ENCODE measurements at regions not wholly inside any gene's neighbourhood (a gene's known extent, or its start where the extent isn't known, plus 50 kb on each side); places are given as distances from the start of the nearest gene placed in this dataset.

GRCh38 chr5:125333416-125333815 lies 587.0 kb upstream of the ZNF608 start:
- 60% methylated on average over 2 of the region's 2 CpGs for WGBS
- DNase-seq (ENCODE audit: extremely low spot score): no peak
- Histone ChIP-seq H3K4me1 (ENCODE audit: insufficient read depth) (no peaks in the 10 kb centered on the region), H3K4me3 (ENCODE audit: low read depth, low read length) (no peak overlapping the region), H3K27ac (ENCODE audit: low read depth) (no peak overlapping the region), H3K36me3 (ENCODE audit: insufficient read depth) (no peaks in the 10 kb centered on the region)

- Histone ChIP-seq H3K36me3 (ENCODE audit: insufficient read depth) (no peaks in the 10 kb centered on the region), H3K4me1 (ENCODE audit: insufficient read depth) (no peaks in the 10 kb centered on the region), H3K4me3 (ENCODE audit: low read depth, low read length) (no peak overlapping the region), H3K27ac (ENCODE audit: low read depth) (no peak overlapping the region)
- WGBS: 48% methylated on average over 2 of the region's 2 CpGs
- no peak for DNase-seq (ENCODE audit: extremely low spot score)
Measured at GRCh38 chr5:125336401-125336800, 590.0 kb upstream of the ZNF608 start.

GRCh38 chr5:125337294-125337693 lies 590.9 kb upstream of the ZNF608 start:
- no peak overlapping the region for H3K27ac ChIP-seq (ENCODE audit: low read depth)
- H3K4me1 ChIP-seq (ENCODE audit: insufficient read depth): no peaks in the 10 kb centered on the region
- WGBS: 70% methylated on average over 2 of the region's 2 CpGs
- H3K36me3 ChIP-seq (ENCODE audit: insufficient read depth): no peaks in the 10 kb centered on the region
- DNase-seq (ENCODE audit: extremely low spot score): no peak
- H3K4me3 ChIP-seq (ENCODE audit: low read depth, low read length): no peak overlapping the region

- WGBS: 95% methylated on average over 2 of the region's 2 CpGs
- H3K27ac ChIP-seq (ENCODE audit: low read depth): no peak overlapping the region
- DNase-seq (ENCODE audit: extremely low spot score): no peak
Measured at GRCh38 chr5:125338440-125339174, 592.2 kb upstream of the ZNF608 start.

GRCh38 chr5:125341436-125341835 lies 595.0 kb upstream of the ZNF608 start:
- WGBS: 93% methylated on average over 1 of the region's 1 CpG

More at GRCh38 chr5:125338440-125339174, 592.2 kb upstream of the ZNF608 start:
- no peaks in the 10 kb centered on the region for H3K36me3 ChIP-seq (ENCODE audit: insufficient read depth)
- no peaks in the 10 kb centered on the region for H3K4me1 ChIP-seq (ENCODE audit: insufficient read depth)
- H3K4me3 ChIP-seq (ENCODE audit: low read depth, low read length): no peak overlapping the region

GRCh38 chr5:125343015-125343414 lies 596.6 kb upstream of the ZNF608 start:
- Histone ChIP-seq H3K4me1 (ENCODE audit: insufficient read depth) (no peaks in the 10 kb centered on the region), H3K4me3 (ENCODE audit: low read depth, low read length) (no peak overlapping the region), H3K36me3 (ENCODE audit: insufficient read depth) (no peaks in the 10 kb centered on the region), H3K27ac (ENCODE audit: low read depth) (no peak overlapping the region)
- 20% methylated on average over 2 of the region's 2 CpGs for WGBS
- no peak for DNase-seq (ENCODE audit: extremely low spot score)

More at GRCh38 chr5:125341436-125341835, 595.0 kb upstream of the ZNF608 start:
- Histone ChIP-seq H3K27ac (ENCODE audit: low read depth) (no peak overlapping the region), H3K4me3 (ENCODE audit: low read depth, low read length) (no peak overlapping the region), H3K4me1 (ENCODE audit: insufficient read depth) (no peaks in the 10 kb centered on the region), H3K36me3 (ENCODE audit: insufficient read depth) (no peaks in the 10 kb centered on the region)
- no peak for DNase-seq (ENCODE audit: extremely low spot score)

- DNase-seq (ENCODE audit: extremely low spot score): no peak
- 95% methylated on average over 5 of the region's 5 CpGs for WGBS
- H3K36me3 ChIP-seq (ENCODE audit: insufficient read depth): no peaks in the 10 kb centered on the region
- H3K4me3 ChIP-seq (ENCODE audit: low read depth, low read length): no peak overlapping the region
- no peaks in the 10 kb centered on the region for H3K4me1 ChIP-seq (ENCODE audit: insufficient read depth)
- no peak overlapping the region for H3K27ac ChIP-seq (ENCODE audit: low read depth)
Measured at GRCh38 chr5:125346316-125346715, 599.9 kb upstream of the ZNF608 start.

- DNase-seq (ENCODE audit: extremely low spot score): no peak
- Histone ChIP-seq H3K36me3 (ENCODE audit: insufficient read depth) (no peaks in the 10 kb centered on the region), H3K4me1 (ENCODE audit: insufficient read depth) (no peaks in the 10 kb centered on the region), H3K27ac (ENCODE audit: low read depth) (no peak overlapping the region), H3K4me3 (ENCODE audit: low read depth, low read length) (no peak overlapping the region)
- WGBS: 88% methylated on average over 11 of the region's 11 CpGs
Measured at GRCh38 chr5:125348221-125348692, 601.8 kb upstream of the ZNF608 start.

- Histone ChIP-seq H3K27ac (ENCODE audit: low read depth) (no peak overlapping the region), H3K4me1 (ENCODE audit: insufficient read depth) (no peaks in the 10 kb centered on the region), H3K36me3 (ENCODE audit: insufficient read depth) (no peaks in the 10 kb centered on the region), H3K4me3 (ENCODE audit: low read depth, low read length) (no peak overlapping the region)
- no peak for DNase-seq (ENCODE audit: extremely low spot score)
- WGBS: 53% methylated on average over 9 of the region's 9 CpGs
Measured at GRCh38 chr5:125348936-125349831, 602.7 kb upstream of the ZNF608 start.

GRCh38 chr5:125357660-125358059 lies 611.2 kb upstream of the ZNF608 start:
- Histone ChIP-seq H3K36me3 (ENCODE audit: insufficient read depth) (no peaks in the 10 kb centered on the region), H3K27ac (ENCODE audit: low read depth) (no peak overlapping the region), H3K4me1 (ENCODE audit: insufficient read depth) (no peaks in the 10 kb centered on the region), H3K4me3 (ENCODE audit: low read depth, low read length) (no peak overlapping the region)
- DNase-seq (ENCODE audit: extremely low spot score): no peak

- H3K4me1 ChIP-seq (ENCODE audit: insufficient read depth): no peaks in the 10 kb centered on the region
- no peak overlapping the region for H3K4me3 ChIP-seq (ENCODE audit: low read depth, low read length)
- H3K36me3 ChIP-seq (ENCODE audit: insufficient read depth): no peaks in the 10 kb centered on the region
- no peak for DNase-seq (ENCODE audit: extremely low spot score)
- WGBS: 91% methylated on average over 2 of the region's 2 CpGs
- no peak overlapping the region for H3K27ac ChIP-seq (ENCODE audit: low read depth)
Measured at GRCh38 chr5:125365747-125366146, 619.3 kb upstream of the ZNF608 start.

GRCh38 chr5:125367702-125368101 lies 621.3 kb upstream of the ZNF608 start:
- Histone ChIP-seq H3K36me3 (ENCODE audit: insufficient read depth) (no peaks in the 10 kb centered on the region), H3K4me1 (ENCODE audit: insufficient read depth) (no peaks in the 10 kb centered on the region), H3K27ac (ENCODE audit: low read depth) (no peak overlapping the region), H3K4me3 (ENCODE audit: low read depth, low read length) (no peak overlapping the region)
- no peak for DNase-seq (ENCODE audit: extremely low spot score)
- 87% methylated on average over 1 of the region's 1 CpG for WGBS

- H3K4me3 ChIP-seq (ENCODE audit: low read depth, low read length): no peak overlapping the region
- H3K27ac ChIP-seq (ENCODE audit: low read depth): no peak overlapping the region
- H3K4me1 ChIP-seq (ENCODE audit: insufficient read depth): no peaks in the 10 kb centered on the region
- DNase-seq (ENCODE audit: extremely low spot score): no peak
- no peaks in the 10 kb centered on the region for H3K36me3 ChIP-seq (ENCODE audit: insufficient read depth)
Measured at GRCh38 chr5:125370461-125371205, 624.2 kb upstream of the ZNF608 start.

All from urinary bladder (tissue), 3 donors.